Brain microvascular endothelial cell (primary cell): ENCODE measurements at regions not wholly inside any gene's neighbourhood (a gene's known extent, or its start where the extent isn't known, plus 50 kb on each side); places are given as distances from the start of the nearest gene placed in this dataset.

ENCODE experiments used
- DNase-seq: peaks from one replicate; pipeline ENCODE4 v3.0.0-alpha.2; 2020
- H3K27ac ChIP-seq: fragments of 250-450 bp; sonication (Bioruptor Pico); 2 replicates; pipeline ENCODE4 v1.5.1; 2020; ENCODE audit warnings: mild to moderate bottlenecking, moderate library complexity
- H3K27me3 ChIP-seq: fragments of 250-450 bp; sonication (Bioruptor Pico); replicated peaks from 2 replicates; pipeline ENCODE4 v1.5.1; 2020; ENCODE audit warnings: mild to moderate bottlenecking
- H3K36me3 ChIP-seq: fragments of 250-450 bp; sonication (Bioruptor Pico); replicated peaks from 2 replicates; pipeline ENCODE4 v1.5.1; 2020; ENCODE audit warnings: mild to moderate bottlenecking
- H3K4me3 ChIP-seq: 2 replicates; pipeline ENCODE4 v1.5.1; 2011; ENCODE audit warnings: low read depth, mild to moderate bottlenecking, control low read depth, low read length, moderate library complexity
- in situ Hi-C: cut with HindIII; loops from 2 replicates; pipeline ENCODE4 v1.10.0; 2017; ENCODE audit warnings: low sequenced_read_pairs, low pct_ligation_motif_present
- TF ChIP-seq, protein P1 (sequence below): IDR thresholded peaks from 2 replicates; pipeline ENCODE4 v1.5.1; 2011; ENCODE audit warnings: low read depth, mild to moderate bottlenecking, moderate library complexity, low read length, control low read depth, inconsistent platforms; ENCODE audit errors: missing control alignments

DNA sequence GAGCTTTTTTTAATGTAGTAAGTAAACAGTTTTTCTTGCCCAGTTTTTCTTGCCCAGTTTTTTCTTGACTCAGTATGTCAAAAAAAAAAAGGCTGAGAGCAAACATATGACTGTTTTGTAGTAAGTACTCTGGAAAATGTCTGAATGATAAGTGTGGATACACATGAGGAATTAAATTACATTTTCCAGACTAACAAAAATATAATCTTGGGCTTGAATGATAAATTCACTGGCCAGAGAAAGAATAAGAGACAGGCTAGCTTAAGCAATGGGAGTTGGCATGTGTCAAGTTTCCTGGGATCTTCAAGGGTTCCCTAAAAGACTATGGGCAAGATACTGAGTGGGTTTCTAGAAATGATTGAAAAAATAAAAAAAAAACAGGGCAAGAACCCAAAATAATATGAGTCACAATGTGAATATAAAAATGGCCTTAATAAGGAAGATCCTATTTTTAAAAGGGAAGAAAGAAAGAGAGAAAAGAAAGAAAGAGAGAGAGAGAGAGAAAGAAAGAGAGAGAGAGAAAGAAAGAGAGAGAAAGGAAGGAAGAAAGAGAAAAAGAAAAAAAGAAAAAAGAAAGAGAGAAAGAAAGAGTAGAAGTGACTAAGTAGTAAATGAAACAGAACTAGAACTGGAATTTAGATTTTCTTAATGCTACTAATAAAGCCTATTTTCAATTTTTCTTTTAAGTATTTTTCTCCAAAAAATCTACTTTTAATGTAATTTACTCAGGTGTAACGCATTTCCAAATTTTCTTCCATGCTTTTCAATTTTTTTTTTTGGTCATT, 60.2 kb downstream of the TFPI2 start:
- Histone ChIP-seq H3K27ac (no peak overlapping the region), H3K36me3 (no peaks in the 10 kb centered on the region), H3K27me3 (no peaks in the 10 kb centered on the region), H3K4me3 (no peak overlapping the region)
- no peak for DNase-seq
- TF ChIP-seq, protein P1, sequence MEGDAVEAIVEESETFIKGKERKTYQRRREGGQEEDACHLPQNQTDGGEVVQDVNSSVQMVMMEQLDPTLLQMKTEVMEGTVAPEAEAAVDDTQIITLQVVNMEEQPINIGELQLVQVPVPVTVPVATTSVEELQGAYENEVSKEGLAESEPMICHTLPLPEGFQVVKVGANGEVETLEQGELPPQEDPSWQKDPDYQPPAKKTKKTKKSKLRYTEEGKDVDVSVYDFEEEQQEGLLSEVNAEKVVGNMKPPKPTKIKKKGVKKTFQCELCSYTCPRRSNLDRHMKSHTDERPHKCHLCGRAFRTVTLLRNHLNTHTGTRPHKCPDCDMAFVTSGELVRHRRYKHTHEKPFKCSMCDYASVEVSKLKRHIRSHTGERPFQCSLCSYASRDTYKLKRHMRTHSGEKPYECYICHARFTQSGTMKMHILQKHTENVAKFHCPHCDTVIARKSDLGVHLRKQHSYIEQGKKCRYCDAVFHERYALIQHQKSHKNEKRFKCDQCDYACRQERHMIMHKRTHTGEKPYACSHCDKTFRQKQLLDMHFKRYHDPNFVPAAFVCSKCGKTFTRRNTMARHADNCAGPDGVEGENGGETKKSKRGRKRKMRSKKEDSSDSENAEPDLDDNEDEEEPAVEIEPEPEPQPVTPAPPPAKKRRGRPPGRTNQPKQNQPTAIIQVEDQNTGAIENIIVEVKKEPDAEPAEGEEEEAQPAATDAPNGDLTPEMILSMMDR, result no peak
- in situ Hi-C loops, result no loop called here

DNA sequence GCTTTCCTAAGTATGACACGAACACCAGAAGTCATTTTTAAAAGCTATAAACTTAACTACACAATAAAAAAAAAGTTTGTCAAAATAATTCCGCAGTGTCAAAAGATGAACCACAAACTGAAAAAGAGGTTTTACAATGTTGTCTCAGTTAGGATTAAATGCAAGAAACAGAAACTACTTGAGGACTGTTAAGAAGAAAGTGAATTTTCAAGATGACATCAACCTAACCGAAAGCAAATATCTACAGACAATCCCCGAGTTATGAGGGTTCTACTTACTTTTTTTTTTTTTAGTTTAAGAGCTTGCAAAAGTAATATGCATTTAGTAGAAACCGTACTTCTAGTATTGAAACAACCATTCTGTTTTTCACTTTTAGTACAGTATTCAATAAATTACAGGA, 62.3 kb downstream of the TFPI2 start:
- DNase-seq, result no peak
- in situ Hi-C loops, result no loop called here
- TF ChIP-seq, protein P1, result no peak
- no peak overlapping the region for H3K4me3 ChIP-seq
- H3K36me3 ChIP-seq, result no peaks in the 10 kb centered on the region
- no peak overlapping the region for H3K27ac ChIP-seq
- H3K27me3 ChIP-seq, result no peaks in the 10 kb centered on the region

DNA sequence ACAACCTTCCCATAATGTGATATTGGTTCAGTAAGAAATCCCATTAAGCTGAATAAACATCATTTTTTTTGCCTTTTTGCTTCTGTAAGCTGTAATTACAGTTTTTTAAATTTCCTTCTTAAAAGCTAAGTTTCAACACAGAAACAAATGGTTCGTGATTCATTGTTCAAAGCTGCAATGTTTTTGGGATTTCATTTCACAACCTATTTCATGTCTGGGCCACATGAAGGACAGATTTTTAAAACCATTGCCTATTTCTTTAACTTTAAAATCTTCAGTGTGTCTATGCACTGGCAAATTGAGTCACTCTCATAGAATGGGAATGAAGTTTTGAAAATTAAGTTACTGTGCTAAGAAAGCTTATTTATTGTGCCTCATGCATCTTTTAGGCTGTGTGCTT, 66.9 kb downstream of the TFPI2 start:
- Histone ChIP-seq H3K4me3 (no peak overlapping the region), H3K27ac (no peak overlapping the region), H3K36me3 (no peaks in the 10 kb centered on the region), H3K27me3 (no peaks in the 10 kb centered on the region)
- DNase-seq, result no peak
- TF ChIP-seq, protein P1, result no peak
- in situ Hi-C loops, result no loop called here

DNA sequence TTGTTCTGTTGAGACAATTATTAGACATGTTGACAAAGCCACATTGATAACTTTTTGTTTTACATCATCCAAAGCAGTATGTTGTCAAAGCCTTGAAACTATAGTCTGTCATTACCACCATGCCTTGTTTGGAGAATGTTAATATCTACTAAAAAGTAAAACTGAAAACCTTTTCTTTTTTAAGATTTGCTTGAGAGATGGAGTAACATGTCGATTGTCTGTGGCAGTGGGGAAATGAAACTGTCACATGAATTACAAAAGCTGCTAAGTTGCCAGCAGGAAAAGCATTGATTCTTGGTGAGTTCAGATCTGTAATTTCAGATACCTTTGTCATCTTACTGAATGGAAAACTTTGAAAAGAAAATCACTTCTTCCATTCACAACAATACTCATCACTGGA, 69.1 kb downstream of the TFPI2 start:
- no peaks in the 10 kb centered on the region for H3K36me3 ChIP-seq
- H3K4me3 ChIP-seq, result no peak overlapping the region
- in situ Hi-C loops, result no loop called here
- no peaks in the 10 kb centered on the region for H3K27me3 ChIP-seq
- no peak for DNase-seq
- no peak overlapping the region for H3K27ac ChIP-seq
- TF ChIP-seq, protein P1, result no peak

DNA sequence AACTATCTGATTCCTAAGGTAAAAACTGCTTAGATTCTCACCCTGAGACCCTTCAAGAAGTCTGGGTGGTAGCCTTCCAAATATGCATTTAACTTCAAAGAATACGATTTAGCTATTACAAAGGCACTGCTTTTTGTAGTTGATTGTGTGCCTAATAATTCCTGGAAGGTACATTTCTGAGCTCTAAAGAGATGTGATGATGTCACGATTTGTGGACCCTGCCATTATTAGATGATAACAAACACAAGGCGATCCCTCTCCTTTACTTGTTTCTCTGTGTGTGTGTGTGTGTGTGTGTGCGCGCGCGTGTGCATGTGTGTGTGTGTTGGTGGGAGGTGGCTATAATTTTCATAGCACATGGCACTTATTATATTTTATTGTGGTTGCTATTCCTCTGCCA, 70.9 kb downstream of the TFPI2 start:
- no peak for DNase-seq
- Histone ChIP-seq H3K27me3 (no peaks in the 10 kb centered on the region), H3K27ac (no peak overlapping the region), H3K36me3 (no peaks in the 10 kb centered on the region), H3K4me3 (no peak overlapping the region)
- TF ChIP-seq, protein P1, result no peak
- in situ Hi-C loops, result no loop called here

DNA sequence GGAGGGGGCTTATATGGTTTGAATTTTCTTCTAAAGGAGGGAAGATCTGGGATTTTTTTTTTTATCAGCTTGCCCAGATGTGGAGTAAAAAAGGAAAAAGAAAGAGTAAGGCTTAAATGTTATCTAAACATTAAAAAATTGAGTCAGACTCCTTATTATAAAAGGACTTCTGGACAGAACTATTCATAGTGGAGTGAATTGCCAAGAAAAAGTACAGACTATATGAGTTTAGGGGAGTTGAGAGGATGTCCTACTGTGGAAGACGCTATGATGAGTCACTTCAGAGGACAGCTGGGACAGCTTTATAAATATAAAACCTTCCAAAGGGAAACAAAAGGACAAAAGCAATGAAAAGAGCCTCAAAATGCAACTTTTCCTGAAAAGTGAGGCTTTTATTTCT, 73.0 kb downstream of the TFPI2 start:
- peak; percentile 13 for DNase-seq
- Histone ChIP-seq H3K36me3 (no peaks in the 10 kb centered on the region), H3K27me3 (no peaks in the 10 kb centered on the region), H3K4me3 (no peak overlapping the region), H3K27ac (no peak overlapping the region)
- TF ChIP-seq, protein P1, result no peak
- in situ Hi-C loops, result no loop called here
